ENCODE measurements at regions not wholly inside any gene's neighbourhood (a gene's known extent, or its start where the extent isn't known, plus 50 kb on each side); places are given as distances from the start of the nearest gene placed in this dataset.

GRCh38 chr1:201707656-201708055 is 121.3 kb upstream of the IPO9 start:
- Histone ChIP-seq H3K4me2 (ENCODE audit: low read length) (no peak overlapping the region), H3K4me3 (replicated peaks in 1 of 2; ENCODE audit: low read depth in 1 of 2, low read length in 2 of 2) (no peak overlapping the region), H3K9me2 (ENCODE audit: insufficient read depth) (no peaks in the 10 kb centered on the region), H3K9ac (ENCODE audit: low read length) (no peak overlapping the region), H3K9me3 (ENCODE audit: control insufficient read depth in 1 of 2, insufficient read depth in 1 of 2, low read depth in 1 of 2, low read length in 2 of 2) (no peaks in the 10 kb centered on the region), H3K79me2 (ENCODE audit: insufficient read depth, low read length) (no peaks in the 10 kb centered on the region), H2AFZ (ENCODE audit: low read depth, low read length, poor library complexity, severe bottlenecking) (no peak overlapping the region), H3K4me1 (ENCODE audit: control insufficient read depth in 1 of 2, insufficient read depth in 2 of 2, low read length in 2 of 2) (peaks cover 14 to 29% of the 10 kb centered on the region in 2 experiments), H3K27ac (ENCODE audit: low read depth, low read length) (no peak overlapping the region), H3K27me3 (ENCODE audit: insufficient read depth, low read length) (no peaks in the 10 kb centered on the region), H3K36me3 (ENCODE audit: control insufficient read depth in 1 of 2, insufficient read depth in 2 of 2, low read length in 2 of 2) (no peaks in the 10 kb centered on the region), H4K20me1 (ENCODE audit: insufficient read depth) (no peaks in the 10 kb centered on the region)
- POLR2A ChIA-PET = interaction anchor here (0.6 kb wide), 1 partner anchor 161 kb away, joined by 3 read pairs; no protein-coding TSS in a partner anchor
- BruUV-seq (replicated peaks) = no TSS peak
- RAD21 ChIA-PET (ENCODE audit: low non-redundant PET in 1 of 2, low total read pairs in 2 of 2, uncharacterized antibody in 2 of 2, unreplicated experiment in 2 of 2) = interaction anchor here in 1 of 2 experiments (0.7 to 0.8 kb wide), 2 partner anchors 24 to 85 kb away, joined by 4 to 6 read pairs; no protein-coding TSS in a partner anchor
- CTCF ChIA-PET = interaction anchor here (1.1 to 14.5 kb wide), 3 partner anchors 84 to 195 kb away, joined by 3 to 297 read pairs (median 6); no protein-coding TSS in a partner anchor
- intact Hi-C loops (cut with micrococcal nuclease) = no loop called here
- TF ChIP-seq FOSL1 (IDR thresholded peaks at IDR 0.05; ENCODE audit: low read depth) (no peak), EZH2 (IDR thresholded peaks at IDR 0.05) (no peak), REST (IDR thresholded peaks at IDR 0.05; ENCODE audit: low read depth) (no peak), ATF3 (IDR thresholded peaks at IDR 0.05) (no peak), SRF (IDR thresholded peaks at IDR 0.05; ENCODE audit: low read depth) (no peak), CTCF (IDR thresholded peaks at IDR 0.05 in 2 of 3, conservative IDR thresholded peaks at IDR 0.05 in 1 of 3; ENCODE audit: borderline replicate concordance in 1 of 3, insufficient read depth in 1 of 3, low read depth in 2 of 3, low read length in 2 of 3) (no peak), MAX (IDR thresholded peaks at IDR 0.05) (no peak), ELF1 (IDR thresholded peaks at IDR 0.05; ENCODE audit: borderline replicate concordance, low read depth) (no peak), CBX3 (IDR thresholded peaks at IDR 0.05; ENCODE audit: low read depth) (no peak), POLR2A (IDR thresholded peaks at IDR 0.05; ENCODE audit: borderline replicate concordance, extremely low read depth, insufficient read depth, insufficient read length) (no peak), ZFX (IDR thresholded peaks at IDR 0.05) (no peak), SIN3A (IDR thresholded peaks at IDR 0.05; ENCODE audit: low read depth) (no peak), TCF7L2 (IDR thresholded peaks at IDR 0.05; ENCODE audit: borderline replicate concordance, extremely low read depth, insufficient read depth, insufficient read length) (no peak), YY1 (IDR thresholded peaks at IDR 0.05; ENCODE audit: extremely low read depth, insufficient replicate concordance, low read depth, low read length) (no peak), JUND (IDR thresholded peaks at IDR 0.05) (no peak), EGR1 (IDR thresholded peaks at IDR 0.05; ENCODE audit: low read depth) (no peak), POLR2AphosphoS5 (IDR thresholded peaks at IDR 0.05; ENCODE audit: low read depth, low read length) (no peak), SP1 (IDR thresholded peaks at IDR 0.05; ENCODE audit: low read depth) (no peak)
- DNase-seq (ENCODE audit: low read depth, low spot score) (no peak), ATAC-seq (no peak)
